HUES48 (cell line): ENCODE measurements at regions not wholly inside any gene's neighbourhood (a gene's known extent, or its start where the extent isn't known, plus 50 kb on each side); places are given as distances from the start of the nearest gene placed in this dataset.
A peak's percentile ranks its signal among the peaks of the same experiment; 100 is the strongest.
"Not testable (repeated sequence)": the region's sequence is repeated elsewhere in the genome, so short reads cannot be mapped to it uniquely, and the experiment has no call there.

Experiments
- H3K27ac ChIP-seq: one replicate; pipeline ENCODE4 v1.7.0; 2013; ENCODE audit warnings: low read depth, low read length, inconsistent platforms
- H3K27me3 ChIP-seq: 2 replicates; pipeline ENCODE4 v1.6.1; 2013; ENCODE audit warnings: mild to moderate bottlenecking, low read length; ENCODE audit not compliant: control insufficient read depth, insufficient read depth
- H3K36me3 ChIP-seq: 2 replicates; pipeline ENCODE4 v1.6.1; 2013; ENCODE audit warnings: low read length; ENCODE audit not compliant: control insufficient read depth, insufficient read depth
- H3K4me1 ChIP-seq: 2 replicates; pipeline ENCODE4 v1.6.1; 2013; ENCODE audit warnings: mild to moderate bottlenecking, low read length; ENCODE audit not compliant: control insufficient read depth, insufficient read depth
- H3K4me3 ChIP-seq: 2 replicates; pipeline ENCODE4 v1.5.1; 2013; ENCODE audit warnings: mild to moderate bottlenecking, low read depth, low read length
- H3K9ac ChIP-seq: 2 replicates; pipeline ENCODE4 v1.6.1; 2013; ENCODE audit warnings: mild to moderate bottlenecking, low read depth, low read length, moderate library complexity
- H3K9me3 ChIP-seq: 2 replicates; pipeline ENCODE4 v1.6.1; 2013; ENCODE audit warnings: low read length; ENCODE audit not compliant: control insufficient read depth, insufficient read depth

DNA sequence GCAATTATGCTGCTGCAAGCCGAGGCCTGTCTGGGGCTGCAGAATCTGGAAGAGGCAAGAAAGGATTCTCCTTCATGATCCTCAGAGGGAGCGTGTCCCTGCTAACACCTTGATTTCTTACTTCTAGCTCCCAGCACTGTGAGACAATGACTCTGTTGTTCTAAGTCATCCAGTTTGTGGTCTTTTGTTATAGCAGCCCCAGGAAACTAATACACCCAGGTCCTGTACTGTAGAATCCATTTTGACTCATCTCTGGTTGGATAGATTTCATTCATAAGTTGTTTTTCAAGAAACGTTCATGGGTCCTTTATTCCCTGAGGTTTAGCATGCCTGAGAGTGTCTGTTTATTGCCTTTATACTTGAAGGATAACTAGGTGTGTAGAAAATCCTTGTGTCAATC lies 112.7 kb downstream of the TMEM17 start:
- no peaks in the 10 kb centered on the region for H3K36me3 ChIP-seq
- H3K4me3 ChIP-seq: no peak overlapping the region
- no peak overlapping the region for H3K9ac ChIP-seq
- no peaks in the 10 kb centered on the region for H3K9me3 ChIP-seq
- no peak overlapping the region for H3K27ac ChIP-seq
- no peaks in the 10 kb centered on the region for H3K4me1 ChIP-seq
- H3K27me3 ChIP-seq: no peaks in the 10 kb centered on the region

DNA sequence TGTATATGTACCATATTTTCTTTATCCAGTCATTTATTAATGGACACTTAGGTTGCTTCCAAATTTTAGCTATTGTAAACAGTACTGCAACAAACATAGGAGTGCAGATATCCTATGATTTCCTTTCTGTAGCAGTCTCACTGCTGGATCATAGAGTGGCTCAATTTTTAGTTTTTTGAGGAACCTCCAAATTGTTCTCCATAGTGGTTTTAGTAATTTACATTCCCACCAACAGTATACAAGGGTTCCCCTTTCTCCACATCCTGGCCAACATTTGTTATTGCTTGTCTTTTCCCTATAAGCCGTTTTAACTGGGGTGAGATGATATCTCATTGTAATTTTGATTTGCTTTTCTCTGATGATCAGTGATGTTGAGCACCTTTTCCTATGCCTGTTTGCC lies 114.3 kb downstream of the TMEM17 start:
- Histone ChIP-seq H3K36me3 (no peaks in the 10 kb centered on the region), H3K9me3 (0 out of 2 replicates have a peak, but pooled peaks cover under 1% of the 10 kb centered on the region)

DNA sequence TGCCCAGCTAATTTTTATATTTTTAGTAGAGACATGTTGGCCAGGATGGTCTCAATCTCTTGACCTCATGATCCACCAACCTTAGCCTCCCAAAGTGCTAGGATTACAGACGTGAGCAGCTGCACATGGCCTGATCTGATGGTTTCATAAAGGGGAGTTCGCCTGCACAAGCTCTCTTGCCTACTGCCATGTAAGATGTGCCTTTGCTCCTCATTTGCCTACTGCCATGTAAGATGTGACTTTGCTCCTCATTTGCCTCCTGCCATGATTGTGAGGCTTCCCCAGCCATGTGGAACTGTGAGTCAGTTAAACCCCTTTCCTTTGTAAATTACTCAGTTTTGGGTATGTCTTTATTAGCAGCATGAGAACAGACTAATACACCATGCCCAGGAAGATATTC lies 119.6 kb downstream of the TMEM17 start:
- not testable (repeated sequence) for H3K27ac ChIP-seq, H3K36me3 ChIP-seq, H3K9me3 ChIP-seq, H3K9ac ChIP-seq, H3K27me3 ChIP-seq, H3K4me3 ChIP-seq
- peaks cover 14% of the 10 kb centered on the region for H3K4me1 ChIP-seq

More for the DNA sequence above, 114.3 kb downstream of the TMEM17 start:
- Histone ChIP-seq H3K27me3 (no peaks in the 10 kb centered on the region), H3K4me1 (no peaks in the 10 kb centered on the region), H3K27ac (no peak overlapping the region), H3K9ac (no peak overlapping the region), H3K4me3 (no peak overlapping the region)

DNA sequence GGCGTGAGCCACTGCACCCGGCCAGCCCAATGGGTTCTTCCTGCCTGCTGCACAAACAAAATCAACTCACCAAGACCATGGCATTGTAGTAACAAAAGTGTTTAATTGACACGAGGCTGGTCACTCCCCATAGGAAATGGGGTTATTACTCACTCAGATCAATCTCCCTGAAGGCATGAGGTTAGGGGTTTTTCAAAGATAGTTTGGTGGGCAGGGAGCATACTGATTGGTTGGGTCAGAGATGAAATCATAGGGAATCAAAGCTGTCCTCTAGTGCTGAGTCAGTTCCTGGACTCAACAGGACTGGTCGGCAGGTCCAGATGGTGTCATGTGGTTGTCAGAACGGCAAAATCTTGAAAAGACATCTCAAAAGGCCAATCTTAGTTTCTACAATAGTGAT lies 122.1 kb downstream of the TMEM17 start:
- no peaks in the 10 kb centered on the region for H3K36me3 ChIP-seq
- peaks cover 19% of the 10 kb centered on the region for H3K4me1 ChIP-seq
- H3K9ac ChIP-seq: no peak overlapping the region
- no peaks in the 10 kb centered on the region for H3K27me3 ChIP-seq
- no peak overlapping the region for H3K27ac ChIP-seq
- no peak overlapping the region for H3K4me3 ChIP-seq
- 0 out of 2 replicates have a peak, but pooled peaks cover 5% of the 10 kb centered on the region for H3K9me3 ChIP-seq

DNA sequence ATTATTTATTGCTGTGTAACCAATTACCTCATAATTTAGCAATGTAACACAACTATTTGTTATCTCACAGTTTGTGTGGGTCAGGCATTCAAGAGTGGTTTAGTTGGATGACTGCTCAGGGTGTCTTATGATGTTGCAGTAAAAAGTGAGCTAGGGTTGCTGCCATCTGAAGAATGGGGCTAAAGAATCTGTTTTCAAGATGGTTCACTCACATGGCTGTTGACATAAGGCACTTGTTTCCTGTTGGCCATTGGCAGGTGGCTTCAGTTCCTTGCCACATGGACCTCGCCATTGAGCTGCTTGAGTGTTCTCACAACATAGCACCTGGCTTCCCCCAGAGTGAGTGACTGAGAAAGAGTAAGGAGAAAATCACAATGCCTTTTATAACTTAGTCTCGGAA lies 123.2 kb downstream of the TMEM17 start:
- Histone ChIP-seq H3K36me3 (no peaks in the 10 kb centered on the region), H3K4me1 (peaks cover 20% of the 10 kb centered on the region), H3K27me3 (no peaks in the 10 kb centered on the region), H3K9ac (no peak overlapping the region), H3K9me3 (0 out of 2 replicates have a peak, but pooled peaks cover 5% of the 10 kb centered on the region), H3K27ac (no peak overlapping the region), H3K4me3 (no peak overlapping the region)

DNA sequence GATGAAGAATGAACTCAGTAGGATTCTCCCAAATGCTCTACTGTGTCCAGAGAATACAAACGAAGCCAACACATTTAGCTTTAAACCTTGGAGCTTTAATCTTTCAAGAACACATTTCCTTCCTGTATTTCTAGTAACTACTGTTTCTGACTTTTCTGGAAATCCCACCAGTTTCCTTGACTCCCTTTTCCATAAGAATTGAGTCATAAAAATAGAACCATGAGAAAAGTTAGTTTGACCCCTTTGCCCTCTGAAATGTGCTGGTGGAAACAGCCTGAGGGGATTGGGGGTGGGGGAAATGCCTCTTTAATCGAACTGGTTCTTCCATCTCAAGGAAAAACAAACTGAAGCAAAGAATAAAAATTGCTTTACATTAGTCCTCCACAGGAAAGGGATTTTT lies 123.9 kb downstream of the TMEM17 start:
- H3K9ac ChIP-seq: no peak overlapping the region

DNA sequence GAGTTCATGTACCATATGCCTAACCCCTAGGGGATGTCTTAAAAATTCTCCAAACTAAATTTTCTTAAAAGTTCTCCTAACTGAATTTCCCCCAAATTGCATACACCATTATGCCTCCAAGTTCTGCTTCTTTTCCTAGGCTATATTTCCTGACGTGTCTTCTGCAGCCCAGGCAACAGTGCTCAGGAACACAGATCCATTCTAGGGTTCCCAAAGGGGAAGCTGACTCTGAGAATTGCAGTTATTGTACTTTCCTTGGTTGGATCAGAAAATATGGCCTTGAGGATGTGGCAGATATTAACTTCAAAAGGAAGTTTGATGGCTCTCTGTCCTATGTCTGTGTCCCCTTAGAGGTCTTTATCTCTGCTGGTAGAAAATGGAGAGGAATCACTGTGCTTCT lies 124.3 kb downstream of the TMEM17 start:
- Histone ChIP-seq H3K9me3 (0 out of 2 replicates have a peak, but pooled peaks cover 4% of the 10 kb centered on the region), H3K27ac (no peak overlapping the region), H3K36me3 (no peaks in the 10 kb centered on the region), H3K4me1 (peaks cover 20% of the 10 kb centered on the region), H3K27me3 (no peaks in the 10 kb centered on the region), H3K4me3 (no peak overlapping the region), H3K9ac (no peak overlapping the region)

More for the DNA sequence above, 123.9 kb downstream of the TMEM17 start:
- Histone ChIP-seq H3K27me3 (no peaks in the 10 kb centered on the region), H3K9me3 (0 out of 2 replicates have a peak, but pooled peaks cover 5% of the 10 kb centered on the region), H3K27ac (no peak overlapping the region), H3K4me1 (peaks cover 20% of the 10 kb centered on the region), H3K4me3 (no peak overlapping the region), H3K36me3 (no peaks in the 10 kb centered on the region)

DNA sequence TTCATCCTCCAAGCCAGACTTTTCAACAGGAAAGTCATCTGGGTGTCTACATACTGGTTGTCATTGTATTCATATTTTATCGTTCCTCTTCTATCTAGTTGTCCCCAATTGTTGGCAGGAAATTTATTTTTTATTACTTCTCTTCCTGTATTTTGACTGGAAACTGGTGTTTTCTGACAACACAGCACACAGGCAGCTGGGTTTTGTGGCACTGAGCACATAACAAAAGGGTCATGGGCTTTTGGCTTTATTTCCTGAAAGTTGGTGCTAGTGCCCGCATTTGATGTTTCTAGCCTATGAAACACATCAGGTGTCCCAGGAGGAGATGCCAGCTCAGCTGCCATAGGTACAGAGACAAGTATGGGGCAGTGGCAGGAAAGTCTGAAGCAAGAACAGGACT lies 126.4 kb downstream of the TMEM17 start:
- H3K27ac ChIP-seq: no peak overlapping the region
- peaks cover 28% of the 10 kb centered on the region for H3K4me1 ChIP-seq
- no peaks in the 10 kb centered on the region for H3K36me3 ChIP-seq
- no peaks in the 10 kb centered on the region for H3K9me3 ChIP-seq
- H3K9ac ChIP-seq: no peak overlapping the region
- H3K27me3 ChIP-seq: no peaks in the 10 kb centered on the region
- H3K4me3 ChIP-seq: no peak overlapping the region

DNA sequence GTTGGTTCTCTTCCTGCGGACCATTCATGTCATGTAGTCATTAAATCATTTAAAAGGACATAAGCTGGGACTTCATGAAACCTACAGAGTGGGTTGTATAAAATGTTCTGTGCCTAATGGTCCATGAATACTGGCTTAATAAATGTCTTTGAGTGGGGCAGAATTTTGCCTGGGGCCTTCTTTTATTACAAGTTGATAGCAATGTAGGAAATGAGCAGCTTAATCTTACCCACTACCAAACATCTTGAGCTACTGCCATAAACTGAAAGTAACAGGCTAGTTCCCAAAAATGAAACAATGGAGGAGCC lies 130.9 kb downstream of the TMEM17 start:
- Histone ChIP-seq H3K9me3 (peaks cover 28% of the 10 kb centered on the region), H3K4me1 (peaks cover 21% of the 10 kb centered on the region), H3K4me3 (no peak overlapping the region), H3K27me3 (no peaks in the 10 kb centered on the region), H3K9ac (no peak overlapping the region), H3K36me3 (no peaks in the 10 kb centered on the region), H3K27ac (no peak overlapping the region)

DNA sequence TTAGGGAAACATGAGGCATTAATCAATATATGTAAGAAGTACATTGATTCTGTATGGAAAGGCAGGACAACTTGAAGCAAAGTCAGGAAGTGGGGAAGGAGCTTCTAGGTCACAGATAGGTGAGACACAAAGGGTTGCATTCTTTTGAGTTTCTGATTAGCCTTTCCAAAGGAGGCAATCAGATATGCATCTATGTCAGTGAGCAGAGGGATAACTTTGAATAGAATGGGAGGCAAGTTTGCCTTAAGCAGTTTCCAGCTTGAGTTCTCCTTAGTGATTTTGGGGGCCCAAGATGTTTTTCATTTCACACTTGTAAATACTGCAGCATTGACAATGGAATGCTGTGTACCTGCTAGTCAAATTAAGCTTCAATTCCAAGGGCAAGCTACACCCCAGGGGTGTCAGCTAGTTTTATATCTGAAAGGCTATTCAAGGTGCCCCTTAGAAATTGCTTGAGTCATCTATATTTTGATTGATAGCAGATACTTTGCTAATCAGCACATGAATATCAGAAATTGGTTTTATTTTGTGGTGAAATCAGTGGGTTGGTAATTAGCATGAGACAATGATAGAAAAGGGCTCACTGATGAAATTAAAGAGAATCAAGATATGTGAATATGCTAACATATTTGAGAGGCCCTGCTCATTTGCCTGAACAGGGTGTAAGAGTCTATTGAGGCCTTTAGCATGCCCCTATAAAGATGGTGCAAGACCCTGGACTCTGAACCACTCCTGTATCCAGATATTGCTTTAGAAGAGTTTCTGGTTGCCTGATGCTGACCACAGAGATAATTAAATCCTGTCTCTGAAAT lies 131.5 kb downstream of the TMEM17 start:
- Histone ChIP-seq H3K36me3 (no peaks in the 10 kb centered on the region), H3K27ac (peak overlapping the region; percentile 50), H3K4me3 (no peak overlapping the region), H3K27me3 (no peaks in the 10 kb centered on the region), H3K4me1 (peaks cover 21% of the 10 kb centered on the region), H3K9me3 (peaks cover 28% of the 10 kb centered on the region), H3K9ac (no peak overlapping the region)

DNA sequence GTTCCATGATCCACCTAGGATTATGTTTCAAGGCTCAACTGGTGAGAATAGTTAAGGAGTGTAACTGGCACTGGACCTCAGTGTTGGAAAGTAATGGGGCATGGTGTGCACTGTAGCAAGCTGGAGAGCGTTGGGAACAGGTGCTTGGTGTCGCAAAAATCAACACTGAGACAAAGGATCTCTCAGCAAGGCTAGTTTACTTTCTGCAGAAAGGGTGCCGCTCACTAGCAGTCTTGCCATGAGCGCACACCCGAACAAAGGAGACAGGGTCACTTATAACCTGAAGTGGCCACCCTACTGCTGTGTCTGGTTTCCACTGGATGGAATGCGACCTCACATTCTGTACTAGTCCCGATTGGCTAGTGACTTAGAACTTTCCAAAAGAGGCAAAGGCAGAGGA lies 133.2 kb downstream of the TMEM17 start:
- H3K9me3 ChIP-seq: peaks cover 28% of the 10 kb centered on the region
- H3K27ac ChIP-seq: no peak overlapping the region
- H3K4me3 ChIP-seq: no peak overlapping the region
- H3K9ac ChIP-seq: no peak overlapping the region
- peaks cover 15% of the 10 kb centered on the region for H3K4me1 ChIP-seq
- H3K27me3 ChIP-seq: no peaks in the 10 kb centered on the region
- no peaks in the 10 kb centered on the region for H3K36me3 ChIP-seq
